ENCODE measurements at regions not wholly inside any gene's neighbourhood (a gene's known extent, or its start where the extent isn't known, plus 50 kb on each side); places are given as distances from the start of the nearest gene placed in this dataset.
"Not testable (repeated sequence)": the region's sequence is repeated elsewhere in the genome, so short reads cannot be mapped to it uniquely, and the experiment has no call there.

GRCh38 chr2:234796045-234796591, 155.7 kb upstream of the SH3BP4 start:
- peak; percentile 48 for DNase-seq

- peak; percentile 28 for DNase-seq
Measured at GRCh38 chr2:234795272-234795920, 156.4 kb upstream of the SH3BP4 start.

- DNase-seq, result no peak
Measured at GRCh38 chr2:234794866-234795265, 157.0 kb upstream of the SH3BP4 start.

GRCh38 chr2:234793212-234793785, 158.5 kb upstream of the SH3BP4 start:
- no peak for DNase-seq

GRCh38 chr2:234792621-234793022, 159.2 kb upstream of the SH3BP4 start:
- DNase-seq, result no peak

GRCh38 chr2:234792096-234792495, 159.7 kb upstream of the SH3BP4 start:
- not testable (repeated sequence) for DNase-seq

GRCh38 chr2:234790380-234790779, 161.4 kb upstream of the SH3BP4 start:
- no peak for DNase-seq

- DNase-seq, result no peak
Measured at GRCh38 chr2:234789556-234790325, 162.1 kb upstream of the SH3BP4 start.

GRCh38 chr2:234788841-234789240, 163.0 kb upstream of the SH3BP4 start:
- no peak for DNase-seq

GRCh38 chr2:234788381-234788780, 163.4 kb upstream of the SH3BP4 start:
- DNase-seq, result no peak

- no peak for DNase-seq
Measured at GRCh38 chr2:234787114-234787513, 164.7 kb upstream of the SH3BP4 start.

- no peak for DNase-seq
Measured at GRCh38 chr2:234773764-234774409, 177.9 kb upstream of the SH3BP4 start.

- no peak for DNase-seq
Measured at GRCh38 chr2:234773129-234773528, 178.7 kb upstream of the SH3BP4 start.

- DNase-seq, result no peak
Measured at GRCh38 chr2:234772733-234773060, 179.1 kb upstream of the SH3BP4 start.

- DNase-seq, result no peak
Measured at GRCh38 chr2:234771980-234772732, 179.7 kb upstream of the SH3BP4 start.

GRCh38 chr2:234771176-234771575, 180.6 kb upstream of the SH3BP4 start:
- no peak for DNase-seq

- DNase-seq, result no peak
Measured at GRCh38 chr2:234770715-234771141, 181.1 kb upstream of the SH3BP4 start.

GRCh38 chr2:234770031-234770506, 181.7 kb upstream of the SH3BP4 start:
- DNase-seq, result peak; percentile 67

- DNase-seq, result no peak
Measured at GRCh38 chr2:234768608-234769196, 183.1 kb upstream of the SH3BP4 start.

GRCh38 chr2:234765279-234765678, 186.5 kb upstream of the SH3BP4 start:
- no peak for DNase-seq

- no peak for DNase-seq
Measured at GRCh38 chr2:234764372-234764771, 187.4 kb upstream of the SH3BP4 start.

All from NCI-H1092 treated with DMSO at 0.1 percent for 48 hours (cell line).